HG03378 (cell line): ENCODE measurements at regions not wholly inside any gene's neighbourhood (a gene's known extent, or its start where the extent isn't known, plus 50 kb on each side); places are given as distances from the start of the nearest gene placed in this dataset.

Experiments
- ATAC-seq: cut with Tn5 transposase; IDR thresholded peaks from one replicate; pipeline ENCODE4 v1.9.1; 2021; ENCODE audit warnings: mild to moderate bottlenecking, moderate library complexity; ENCODE audit not compliant: unreplicated experiment

- ATAC-seq: no peak
Measured at GRCh38 chr2:145086910-145087309, 567.0 kb upstream of the ZEB2 start.

DNA sequence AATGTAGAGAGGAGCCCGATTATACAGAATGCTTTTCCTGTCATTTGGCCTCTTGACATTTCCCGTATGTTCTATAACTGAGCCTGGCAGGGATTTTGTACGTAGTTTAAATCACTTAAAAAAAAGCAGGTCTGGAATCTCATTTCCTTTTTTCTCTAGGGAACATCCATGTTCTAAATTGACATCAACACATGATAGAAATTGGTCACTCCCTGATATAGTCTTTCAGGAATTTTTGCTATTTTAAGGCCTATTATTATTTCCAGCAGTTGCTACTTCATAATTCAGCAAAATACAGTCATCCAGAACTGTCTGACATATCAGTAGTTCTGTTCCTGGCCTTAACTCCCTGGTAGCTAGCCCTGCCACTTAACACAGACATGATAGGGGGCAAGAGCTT, 565.7 kb upstream of the ZEB2 start:
- no peak for ATAC-seq

DNA sequence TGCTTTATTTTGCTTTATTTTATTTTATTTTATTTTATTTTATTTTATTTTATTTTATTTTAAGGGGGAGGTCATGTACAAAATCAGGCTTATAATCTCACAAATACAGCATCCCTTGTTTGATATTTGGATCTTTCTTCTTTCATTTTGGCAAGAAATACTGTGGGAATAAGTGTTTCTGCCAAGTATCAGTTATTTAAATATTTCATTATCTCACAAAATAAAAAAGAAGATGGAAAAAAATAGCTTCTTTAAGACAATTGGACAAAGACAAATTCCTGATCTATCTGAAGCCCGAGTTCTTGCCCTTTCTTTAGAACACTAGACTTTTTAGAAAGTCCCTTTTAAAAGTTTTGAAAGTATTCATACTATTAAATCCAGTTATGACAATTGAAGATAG, 560.5 kb upstream of the ZEB2 start:
- ATAC-seq: no peak

- ATAC-seq: no peak
Measured at GRCh38 chr2:145079641-145080040, 559.7 kb upstream of the ZEB2 start.

DNA sequence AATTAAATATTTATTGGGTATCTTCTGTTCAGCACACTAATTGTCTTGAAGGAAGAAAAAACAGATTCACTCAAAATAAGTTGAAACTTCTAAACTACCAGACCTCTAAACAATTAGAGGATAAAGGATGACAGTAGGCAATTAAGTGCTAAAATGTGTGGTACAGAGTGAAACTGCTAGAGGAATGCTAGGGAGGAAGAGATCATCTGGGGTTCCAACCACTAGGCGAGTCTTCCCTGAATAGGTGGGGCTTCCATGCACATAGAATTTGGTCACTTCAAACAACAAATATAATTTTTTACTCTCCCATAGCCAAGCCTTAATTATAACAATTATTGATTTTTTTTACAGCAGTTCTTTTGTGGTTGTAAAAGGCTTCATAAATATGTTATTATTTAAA, 559.0 kb upstream of the ZEB2 start:
- ATAC-seq: no peak

- ATAC-seq: no peak
Measured at GRCh38 chr2:145076085-145076484, 556.2 kb upstream of the ZEB2 start.

DNA sequence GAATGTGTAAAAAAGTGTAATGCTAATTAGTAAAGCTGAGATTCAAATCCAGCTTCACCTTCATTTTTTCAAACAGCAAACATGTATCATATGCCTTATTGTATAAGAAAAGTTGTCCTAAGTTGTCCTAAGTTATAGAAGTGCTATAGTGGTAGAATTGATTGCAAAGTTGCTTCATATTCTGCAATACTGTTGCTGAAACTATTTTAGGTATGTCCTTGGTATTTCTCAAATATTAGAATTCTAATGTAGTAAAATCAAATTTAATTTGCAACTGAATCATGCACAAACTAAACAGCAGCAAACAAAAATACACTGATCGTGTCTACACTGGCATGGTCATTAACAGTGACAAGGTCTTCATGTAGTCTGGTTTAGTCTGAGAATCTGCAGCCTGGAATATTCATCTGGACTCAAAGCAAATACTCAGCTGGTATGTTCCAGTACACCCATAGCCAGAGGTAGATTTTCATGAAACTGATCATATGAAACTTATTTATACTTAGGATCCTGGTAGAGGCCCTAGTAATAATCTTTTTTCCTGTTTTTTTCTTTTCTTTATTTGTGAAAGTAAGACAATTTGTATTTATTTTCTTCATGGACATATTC, 555.6 kb upstream of the ZEB2 start:
- no peak for ATAC-seq

DNA sequence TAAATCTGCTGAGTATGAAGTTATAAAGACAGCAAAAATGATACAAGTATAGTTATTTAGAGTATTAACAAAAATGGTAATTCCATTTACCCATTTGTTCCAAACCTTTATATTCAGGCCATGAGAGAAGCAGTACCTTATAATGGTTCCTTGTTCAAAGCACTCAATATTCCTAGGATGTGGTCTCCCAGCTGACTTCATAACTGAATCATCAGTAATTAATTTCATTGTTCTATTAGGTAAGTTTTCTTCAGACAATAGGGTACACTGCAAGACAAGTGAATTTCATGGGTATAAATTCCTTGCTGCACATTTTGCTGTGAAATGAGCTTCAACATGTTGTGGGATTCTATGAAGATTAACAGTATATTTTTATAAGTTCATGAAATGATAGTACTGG, 550.8 kb upstream of the ZEB2 start:
- ATAC-seq: no peak

- ATAC-seq: no peak
Measured at GRCh38 chr2:145068509-145068908, 548.6 kb upstream of the ZEB2 start.

GRCh38 chr2:145067549-145068030, 547.7 kb upstream of the ZEB2 start:
- ATAC-seq: no peak

DNA sequence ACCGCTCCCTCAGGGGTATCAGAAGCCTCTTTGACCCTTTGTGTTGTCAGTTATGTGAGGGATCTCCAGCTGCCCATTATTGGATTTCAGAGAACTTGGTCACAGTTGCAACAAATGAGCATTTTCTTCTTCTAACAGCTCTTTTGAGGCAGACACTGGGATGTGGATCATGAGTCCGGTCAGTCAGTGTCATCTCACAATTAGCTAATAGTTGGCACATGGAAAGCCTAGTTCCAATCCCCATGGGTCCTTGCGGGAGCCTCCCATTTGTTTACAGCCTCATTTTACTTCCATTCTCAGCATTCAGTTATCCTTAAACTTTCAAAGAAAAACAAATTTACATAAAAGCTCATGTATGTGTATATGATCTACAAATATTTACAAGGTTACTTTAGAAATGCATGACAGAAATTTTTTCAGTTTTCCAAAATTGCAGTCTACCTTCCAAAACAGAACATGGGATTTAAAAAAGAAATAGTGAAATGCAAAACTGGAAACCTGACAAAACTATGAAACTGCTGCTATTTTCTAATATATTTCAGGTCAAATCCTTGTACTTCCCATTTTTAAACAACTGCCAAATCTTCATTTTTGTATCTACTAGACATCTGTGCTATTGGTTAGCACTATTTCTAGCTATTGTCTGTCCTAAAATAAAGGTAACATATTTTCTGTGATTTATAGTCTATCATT, 547.1 kb upstream of the ZEB2 start:
- ATAC-seq: no peak

DNA sequence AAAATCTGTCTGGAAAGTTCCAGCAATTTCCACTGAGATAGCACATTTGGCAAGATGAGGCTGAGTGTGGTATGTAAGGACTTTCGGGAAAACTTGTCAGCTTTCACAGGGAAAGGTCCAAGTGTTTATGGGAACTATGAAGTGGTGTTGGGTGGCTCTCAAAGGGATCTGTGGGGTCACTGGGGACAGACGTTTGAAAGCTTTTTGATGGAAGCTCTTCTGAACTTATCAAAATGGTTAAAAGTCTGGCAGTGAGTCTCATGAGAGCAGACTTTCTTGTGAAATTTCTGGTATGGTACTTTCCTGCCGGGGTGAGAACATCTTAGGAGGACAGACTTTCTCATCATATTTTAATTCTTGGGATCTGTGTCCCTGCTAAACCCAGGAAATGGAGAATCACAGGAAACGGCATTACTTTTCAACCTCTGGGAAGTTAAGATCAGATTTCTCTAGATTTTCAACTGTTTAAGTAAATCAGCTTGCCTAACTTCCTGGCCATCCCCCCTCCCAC, 546.3 kb upstream of the ZEB2 start:
- no peak for ATAC-seq

- no peak for ATAC-seq
Measured at GRCh38 chr2:145065342-145065741, 545.4 kb upstream of the ZEB2 start.

GRCh38 chr2:145064511-145064910, 544.6 kb upstream of the ZEB2 start:
- no peak for ATAC-seq

DNA sequence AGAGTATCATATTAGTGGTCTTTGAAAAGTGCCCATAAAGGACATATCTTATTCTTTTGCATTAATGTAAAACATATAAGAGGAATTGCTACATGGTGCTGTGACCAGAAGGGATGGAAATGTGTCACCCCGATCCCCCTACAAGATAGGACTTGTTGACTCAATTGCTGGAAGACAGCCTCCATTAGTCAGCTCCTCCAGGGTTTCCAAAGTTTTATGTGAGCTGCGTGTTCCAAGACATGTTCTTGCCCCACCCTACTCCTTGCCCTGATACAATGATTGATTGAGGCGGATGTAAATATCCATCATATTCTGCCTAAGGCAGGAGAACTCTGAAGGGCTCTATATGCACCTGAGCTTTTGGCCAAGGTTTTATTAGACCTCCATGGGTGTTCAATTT, 541.0 kb upstream of the ZEB2 start:
- ATAC-seq: no peak

GRCh38 chr2:145059914-145060313, 540.0 kb upstream of the ZEB2 start:
- ATAC-seq: no peak

DNA sequence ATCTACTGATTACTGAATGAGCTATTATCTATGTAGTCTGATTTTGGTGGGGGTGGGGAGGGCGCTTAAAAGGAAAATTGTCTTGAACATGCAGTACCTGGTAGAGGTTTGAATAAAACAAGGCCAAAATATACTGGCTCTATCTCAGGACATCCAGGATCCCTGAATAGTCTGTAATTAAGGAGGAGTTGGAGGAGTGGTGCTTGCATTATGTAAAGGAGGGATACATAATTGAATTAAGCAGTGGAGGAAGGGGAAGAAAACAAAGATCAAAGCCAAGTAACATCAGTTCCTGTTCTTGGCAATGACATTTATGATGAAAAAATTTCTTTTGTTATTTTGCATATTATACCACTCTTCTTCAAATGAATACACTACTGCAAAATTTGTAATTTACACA, 539.4 kb upstream of the ZEB2 start:
- no peak for ATAC-seq

GRCh38 chr2:145058457-145058856, 538.5 kb upstream of the ZEB2 start:
- no peak for ATAC-seq

- ATAC-seq: no peak
Measured at GRCh38 chr2:145055651-145056050, 535.7 kb upstream of the ZEB2 start.

DNA sequence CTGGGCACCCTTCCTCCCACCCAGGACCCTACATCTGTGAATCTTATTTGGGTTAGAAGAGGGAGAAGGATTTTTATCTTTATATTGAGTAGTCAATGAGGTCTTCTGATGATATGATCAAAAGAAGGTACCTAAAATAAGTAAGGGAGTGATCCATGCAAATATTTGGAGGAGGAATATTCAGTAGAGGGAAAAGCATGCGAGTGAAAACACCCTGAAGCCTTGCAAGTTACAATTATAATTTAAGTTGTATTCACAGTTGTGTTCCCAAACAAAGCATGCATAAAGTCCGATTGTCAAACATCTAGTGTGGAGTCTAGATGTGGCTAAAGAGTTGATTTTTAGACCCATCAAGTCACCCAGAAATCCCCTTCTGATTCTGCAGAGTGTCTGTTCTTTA, 530.2 kb upstream of the ZEB2 start:
- no peak for ATAC-seq

- ATAC-seq: no peak
Measured at GRCh38 chr2:145049475-145049874, 529.6 kb upstream of the ZEB2 start.

DNA sequence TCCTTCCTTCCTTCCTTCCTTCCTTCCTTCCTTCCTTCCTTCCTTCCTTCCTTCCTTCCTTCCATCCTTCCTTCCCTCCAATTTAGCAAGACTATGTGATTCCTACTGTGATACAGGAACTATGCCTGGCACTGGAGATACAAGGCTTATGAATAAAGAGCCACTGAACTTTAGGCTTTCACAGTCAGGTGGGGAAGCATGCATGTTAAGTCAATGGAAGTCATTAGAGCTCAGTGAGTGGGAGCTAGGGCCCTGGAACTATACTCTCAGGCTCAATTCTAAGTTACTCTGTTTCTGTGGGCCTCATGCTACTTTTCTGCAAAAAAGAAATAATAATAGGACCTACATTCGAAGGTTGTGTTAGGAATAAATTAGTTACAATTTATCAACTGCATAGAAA, 527.6 kb upstream of the ZEB2 start:
- ATAC-seq: no peak

- no peak for ATAC-seq
Measured at GRCh38 chr2:145044491-145044890, 524.6 kb upstream of the ZEB2 start.
